MCF 10A (cell line): ENCODE measurements at regions not wholly inside any gene's neighbourhood (a gene's known extent, or its start where the extent isn't known, plus 50 kb on each side); places are given as distances from the start of the nearest gene placed in this dataset.

Experiments used
- BruUV-seq: library from RNA; stranded (reverse); fragments of 400-500 nt; replicated peaks from 2 replicates; lab custom pipeline; 2021; lab: Mats Ljungman, UMichigan
- CTCF ChIA-PET: fragments of 300-600 bp; sonication (Branson Sonifier 250); formaldehyde crosslinking; extraction: SDS; loops from one replicate; lab custom pipeline; 2021; ENCODE audit warnings: antibody characterized with exemption, inconsistent platforms; lab: Yijun Ruan, JAX
- POLR2A ChIA-PET: fragments of 300-600, 350-650 bp; sonication (Branson Sonifier 250); formaldehyde crosslinking; extraction: SDS; loops from one replicate; lab custom pipeline; 2020; ENCODE audit warnings: antibody characterized with exemption, inconsistent platforms; lab: Yijun Ruan, JAX
- DNase-seq: peaks from one replicate; pipeline ENCODE4 v3.0.0-alpha.2; 2018; ENCODE audit not compliant: unreplicated experiment
- H3K27ac Mint-ChIP-seq: one replicate; pipeline ENCODE4 v1.8.0; 2022; ENCODE audit warnings: mild to moderate bottlenecking, low read depth, mixed read lengths; ENCODE audit not compliant: unreplicated experiment
- H3K27me3 Mint-ChIP-seq: one replicate; pipeline ENCODE4 v1.8.0; 2022; ENCODE audit warnings: mixed read lengths; ENCODE audit not compliant: insufficient read depth, unreplicated experiment
- H3K36me3 Mint-ChIP-seq: one replicate; pipeline ENCODE4 v1.8.0; 2022; ENCODE audit warnings: mild to moderate bottlenecking, moderate library complexity, mixed read lengths; ENCODE audit not compliant: insufficient read depth, unreplicated experiment
- H3K4me1 Mint-ChIP-seq: one replicate; pipeline ENCODE4 v1.8.0; 2022; ENCODE audit warnings: mixed read lengths; ENCODE audit not compliant: insufficient read depth, unreplicated experiment
- H3K4me3 Mint-ChIP-seq: one replicate; pipeline ENCODE4 v1.8.0; 2022; ENCODE audit warnings: mild to moderate bottlenecking, moderate library complexity, mixed read lengths; ENCODE audit not compliant: unreplicated experiment
- H3K9me3 Mint-ChIP-seq: one replicate; pipeline ENCODE4 v1.8.0; 2022; ENCODE audit warnings: mixed read lengths; ENCODE audit not compliant: unreplicated experiment
- intact Hi-C: fragments of 100-400 bp; cut with micrococcal nuclease; formaldehyde crosslinking; loops from 2 replicates; pipeline ENCODE4 v1.14.1; 2022
- TF ChIP-seq, protein P1 (sequence below): fragments of 200-600 bp; IDR thresholded peaks from one replicate; pipeline ENCODE4 v1.8.0; 2022; ENCODE audit warnings: antibody characterized with exemption, mild to moderate bottlenecking; ENCODE audit not compliant: unreplicated experiment

DNA sequence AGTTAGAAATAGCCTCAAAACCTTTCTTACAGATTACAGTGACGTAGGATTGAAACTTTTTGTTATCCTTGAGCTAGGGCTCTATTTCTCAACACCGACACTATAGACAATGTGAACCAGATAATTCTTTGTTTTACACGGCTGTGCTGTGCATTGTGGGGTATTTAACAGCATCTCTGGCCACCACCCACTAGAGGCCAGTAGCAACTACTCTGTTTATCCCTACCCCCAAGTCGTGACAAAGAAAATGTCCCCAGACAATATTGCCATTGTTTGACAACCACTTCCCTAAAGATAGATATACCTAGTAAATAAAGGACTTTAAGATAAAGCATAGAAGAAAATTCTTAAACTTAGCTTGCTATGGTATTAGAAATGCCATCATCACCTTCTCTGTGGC is 359.6 kb downstream of the ARL4A start:
- Mint-ChIP-seq H3K27ac (no peak overlapping the region), H3K36me3 (no peaks in the 10 kb centered on the region), H3K9me3 (no peaks in the 10 kb centered on the region), H3K4me1 (peaks cover 19% of the 10 kb centered on the region), H3K4me3 (no peak overlapping the region), H3K27me3 (no peaks in the 10 kb centered on the region)
- intact Hi-C loops, result no loop called here
- no TSS peak for BruUV-seq
- CTCF ChIA-PET, result no interaction called here
- DNase-seq, result no peak
- POLR2A ChIA-PET, result interaction anchor here (1.1 kb wide), 1 partner anchor 16 kb away, joined by 3 read pairs; no protein-coding TSS in a partner anchor
- TF ChIP-seq, protein P1, sequence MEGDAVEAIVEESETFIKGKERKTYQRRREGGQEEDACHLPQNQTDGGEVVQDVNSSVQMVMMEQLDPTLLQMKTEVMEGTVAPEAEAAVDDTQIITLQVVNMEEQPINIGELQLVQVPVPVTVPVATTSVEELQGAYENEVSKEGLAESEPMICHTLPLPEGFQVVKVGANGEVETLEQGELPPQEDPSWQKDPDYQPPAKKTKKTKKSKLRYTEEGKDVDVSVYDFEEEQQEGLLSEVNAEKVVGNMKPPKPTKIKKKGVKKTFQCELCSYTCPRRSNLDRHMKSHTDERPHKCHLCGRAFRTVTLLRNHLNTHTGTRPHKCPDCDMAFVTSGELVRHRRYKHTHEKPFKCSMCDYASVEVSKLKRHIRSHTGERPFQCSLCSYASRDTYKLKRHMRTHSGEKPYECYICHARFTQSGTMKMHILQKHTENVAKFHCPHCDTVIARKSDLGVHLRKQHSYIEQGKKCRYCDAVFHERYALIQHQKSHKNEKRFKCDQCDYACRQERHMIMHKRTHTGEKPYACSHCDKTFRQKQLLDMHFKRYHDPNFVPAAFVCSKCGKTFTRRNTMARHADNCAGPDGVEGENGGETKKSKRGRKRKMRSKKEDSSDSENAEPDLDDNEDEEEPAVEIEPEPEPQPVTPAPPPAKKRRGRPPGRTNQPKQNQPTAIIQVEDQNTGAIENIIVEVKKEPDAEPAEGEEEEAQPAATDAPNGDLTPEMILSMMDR, result no peak

DNA sequence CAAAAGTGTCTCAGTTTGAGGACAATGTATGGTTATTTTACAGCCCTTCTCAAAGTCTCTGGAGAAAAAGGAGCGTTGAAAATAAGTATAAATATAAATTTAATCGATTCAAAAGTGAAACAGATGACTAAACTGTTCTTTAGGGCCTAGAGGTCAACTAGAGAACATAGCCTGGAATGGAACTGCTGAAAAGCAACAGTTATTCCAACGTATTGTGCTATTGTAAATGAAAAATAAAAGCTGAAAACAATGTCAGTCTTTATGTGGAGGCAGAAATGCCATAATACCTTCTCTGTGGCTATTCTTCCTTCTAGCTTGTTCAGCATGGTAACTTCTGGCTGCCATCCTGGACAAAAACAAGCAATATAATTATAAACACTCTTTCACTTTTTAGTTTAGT is 362.5 kb downstream of the ARL4A start:
- no peak overlapping the region for H3K4me3 Mint-ChIP-seq
- H3K9me3 Mint-ChIP-seq, result no peaks in the 10 kb centered on the region
- H3K27ac Mint-ChIP-seq, result no peak overlapping the region
- BruUV-seq, result no TSS peak
- CTCF ChIA-PET, result interaction anchor here (0.7 kb wide), 1 partner anchor 366 kb away, joined by 3 read pairs; no protein-coding TSS in a partner anchor
- no peaks in the 10 kb centered on the region for H3K36me3 Mint-ChIP-seq
- intact Hi-C loops, result no loop called here
- POLR2A ChIA-PET, result interaction anchor here (0.8 to 3.0 kb wide), 4 partner anchors 8 to 363 kb away, joined by 3 to 10 read pairs (median 4); partner anchors contain the start of gene ARL4A
- H3K27me3 Mint-ChIP-seq, result no peaks in the 10 kb centered on the region
- no peak for DNase-seq
- H3K4me1 Mint-ChIP-seq, result peaks cover 5% of the 10 kb centered on the region
- TF ChIP-seq, protein P1, result no peak

DNA sequence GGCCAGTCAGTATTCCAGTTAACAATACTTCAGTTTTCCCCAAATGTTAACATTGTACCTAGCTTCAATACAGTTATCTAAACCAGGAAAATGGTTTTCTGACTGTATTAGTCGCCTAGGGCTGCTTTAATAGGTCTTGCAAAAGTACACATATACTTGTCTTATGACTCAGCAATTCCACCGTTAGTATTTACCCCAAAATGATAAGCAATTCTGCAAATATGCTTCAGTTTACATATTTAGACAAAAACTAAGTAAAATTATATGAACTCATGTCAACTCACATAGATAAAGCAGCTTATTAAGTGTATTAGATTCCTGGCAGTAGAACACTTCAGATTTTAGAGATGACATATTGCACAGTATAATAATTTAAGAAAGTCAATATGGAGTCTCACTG is 363.3 kb downstream of the ARL4A start:
- BruUV-seq, result no TSS peak
- Mint-ChIP-seq H3K4me3 (no peak overlapping the region), H3K27ac (no peak overlapping the region), H3K27me3 (no peaks in the 10 kb centered on the region), H3K9me3 (no peaks in the 10 kb centered on the region), H3K36me3 (no peaks in the 10 kb centered on the region), H3K4me1 (peaks cover 5% of the 10 kb centered on the region)
- intact Hi-C loops, result no loop called here
- DNase-seq, result peak; percentile 31
- TF ChIP-seq, protein P1, result no peak
- POLR2A ChIA-PET, result interaction anchor here (0.8 to 3.0 kb wide), 2 partner anchors 9 to 363 kb away, joined by 4 to 10 read pairs; partner anchors contain the start of gene ARL4A
- CTCF ChIA-PET, result no interaction called here

DNA sequence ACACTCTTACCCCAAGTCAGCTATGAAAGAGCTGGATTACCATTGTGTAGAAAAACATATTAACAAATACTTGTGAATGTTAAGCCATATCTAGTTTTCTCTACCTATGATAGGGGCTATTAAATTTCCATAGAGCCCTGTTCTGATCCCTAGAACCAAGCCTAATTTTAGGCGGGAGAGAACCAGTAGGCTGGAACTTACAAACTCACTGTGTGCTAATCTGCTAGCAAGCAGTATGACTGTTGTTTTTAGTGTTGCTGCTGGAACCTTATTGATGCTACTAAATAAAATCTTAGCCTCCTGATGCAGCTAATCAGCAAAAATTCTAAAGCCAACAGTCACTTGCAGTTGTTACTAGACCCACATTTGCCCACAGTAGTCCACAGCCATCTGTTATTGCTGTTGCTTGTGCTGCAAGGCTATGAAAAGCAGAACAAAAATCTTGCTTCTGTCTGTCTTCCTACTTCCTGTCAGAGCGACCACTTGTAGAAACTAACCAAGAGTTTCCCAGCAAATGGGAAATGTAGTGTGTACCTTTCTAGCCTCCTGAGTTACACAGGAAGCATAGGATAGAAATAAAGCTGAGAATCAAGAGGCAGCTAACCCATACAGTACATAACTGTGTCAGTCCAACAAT is 368.4 kb downstream of the ARL4A start:
- BruUV-seq, result no TSS peak
- POLR2A ChIA-PET, result interaction anchor here (1.3 kb wide), 1 partner anchor 10 kb away, joined by 3 read pairs; no protein-coding TSS in a partner anchor
- no peak overlapping the region for H3K27ac Mint-ChIP-seq

More for the DNA sequence above, 368.4 kb downstream of the ARL4A start:
- intact Hi-C loops, result no loop called here
- TF ChIP-seq, protein P1, result no peak
- no peaks in the 10 kb centered on the region for H3K36me3 Mint-ChIP-seq
- no peaks in the 10 kb centered on the region for H3K27me3 Mint-ChIP-seq
- no peaks in the 10 kb centered on the region for H3K9me3 Mint-ChIP-seq
- no peaks in the 10 kb centered on the region for H3K4me1 Mint-ChIP-seq
- CTCF ChIA-PET, result no interaction called here
- no peak for DNase-seq
- no peak overlapping the region for H3K4me3 Mint-ChIP-seq
